B cell (primary cell): ENCODE measurements at regions not wholly inside any gene's neighbourhood (a gene's known extent, or its start where the extent isn't known, plus 50 kb on each side); places are given as distances from the start of the nearest gene placed in this dataset.

Source experiments
- ATAC-seq: fragments of 200-7000 bp; cut with Tn5 transposase; one replicate; pipeline ENCODE4 v1.10.0; 2021; ENCODE audit warnings: low read depth, mild to moderate bottlenecking, moderate number of reproducible peaks, moderate library complexity
- CTCF ChIA-PET: fragments of 350-600 bp; sonication (Branson Sonifier 250); formaldehyde crosslinking; loops from one replicate; lab custom pipeline; 2021; ENCODE audit warnings: antibody characterized with exemption, inconsistent platforms; lab: Charles Lee
- POLR2A ChIA-PET: fragments of 350-600 bp; sonication (Branson Sonifier 250); formaldehyde crosslinking; loops from one replicate; lab custom pipeline; 2021; ENCODE audit warnings: antibody characterized with exemption; lab: Charles Lee
- DNase-seq: peaks from one replicate; pipeline ENCODE4 v3.0.0; 2013
- H2AFZ ChIP-seq: 2 replicates; pipeline ENCODE4 v1.6.1; 2012; ENCODE audit warnings: mild to moderate bottlenecking, low read depth, low read length; ENCODE audit not compliant: insufficient read depth, poor library complexity, severe bottlenecking
- H3K27ac ChIP-seq, 2 donors: 1 replicate in 1 of 2; 2 replicates in 1 of 2; pipeline ENCODE4 v1.5.1; 2012 to 2013; ENCODE audit warnings: low read length in 2 of 2, mild to moderate bottlenecking in 2 of 2, moderate library complexity in 1 of 2
- H3K27me3 ChIP-seq, 4 experiments: fragments of 200-600 bp in 1 of 4; sonication (generic) in 1 of 4; replicated peaks in 1 of 4; 1 replicate in 2 of 4; 2 replicates in 2 of 4; pipeline versions ENCODE4 v1.6.1 to v1.7.0; 2013 to 2016; ENCODE audit warnings: low read length in 3 of 4, mild to moderate bottlenecking in 2 of 4, mixed read lengths in 1 of 4, moderate library complexity in 1 of 4; ENCODE audit not compliant: insufficient read depth in 4 of 4, control insufficient read depth in 3 of 4; ENCODE audit errors: control extremely low read depth in 1 of 4
- H3K36me3 ChIP-seq, 2 experiments: replicated peaks in 1 of 2; 1 replicate in 1 of 2; 2 replicates in 1 of 2; pipeline versions ENCODE4 v1.6.1 to v1.7.1; 2013; ENCODE audit warnings: low read length in 1 of 2; ENCODE audit not compliant: insufficient read depth in 2 of 2, control insufficient read depth in 1 of 2; ENCODE audit errors: control extremely low read depth in 1 of 2, extremely low read depth in 1 of 2
- H3K4me1 ChIP-seq, 2 donors: fragments of 200-600 bp in 1 of 2; sonication (generic) in 1 of 2; 1 replicate in 1 of 2; 2 replicates in 1 of 2; pipeline versions ENCODE4 v1.5.1 to v1.6.1; 2013 to 2017; ENCODE audit warnings: low read length in 2 of 2; ENCODE audit not compliant: control insufficient read depth in 2 of 2, insufficient read depth in 2 of 2
- H3K4me2 ChIP-seq: replicated peaks from 2 replicates; pipeline ENCODE3; 2012; ENCODE audit warnings: mild to moderate bottlenecking, low read depth, low read length; ENCODE audit not compliant: poor library complexity, severe bottlenecking
- H3K4me3 ChIP-seq, 5 experiments: fragments of 200-600 bp in 1 of 5; sonication (generic) in 1 of 5; 1 replicate in 3 of 5; 2 replicates in 2 of 5; pipeline versions ENCODE4 v1.5.1 to v1.7.0; 2011 to 2016; ENCODE audit warnings: low read length in 4 of 5, mild to moderate bottlenecking in 4 of 5, low read depth in 2 of 5, control low read depth in 1 of 5, moderate library complexity in 1 of 5; ENCODE audit not compliant: insufficient read depth in 1 of 5; ENCODE audit errors: control extremely low read depth in 1 of 5, extremely low read depth in 1 of 5
- H3K79me2 ChIP-seq: fragments of 200-600 bp; sonication (generic); one replicate; pipeline ENCODE4 v1.6.0; 2016; ENCODE audit warnings: low read length; ENCODE audit not compliant: control insufficient read depth, insufficient read depth
- H3K9ac ChIP-seq: fragments of 200-600 bp; sonication (generic); 2 replicates; pipeline ENCODE4 v1.6.1; 2017; ENCODE audit warnings: mild to moderate bottlenecking, low read length, moderate library complexity
- H3K9me3 ChIP-seq, 3 donors: one replicate each; pipeline versions ENCODE4 v1.6.1 to v1.7.1; 2013; ENCODE audit warnings: low read length in 2 of 3; ENCODE audit not compliant: control insufficient read depth in 2 of 3, insufficient read depth in 1 of 3; ENCODE audit errors: control extremely low read depth in 1 of 3
- H4K20me1 ChIP-seq: 2 replicates; pipeline ENCODE4 v1.6.0; 2012; ENCODE audit warnings: mild to moderate bottlenecking, low read length; ENCODE audit not compliant: insufficient read depth, control insufficient read depth, poor library complexity, severe bottlenecking
- H3K27ac Mint-ChIP-seq: one replicate; pipeline ENCODE4 v1.8.0; 2021; ENCODE audit warnings: mixed read lengths
- H3K27me3 Mint-ChIP-seq: one replicate; pipeline ENCODE4 v1.8.0; 2021; ENCODE audit warnings: mixed read lengths
- H3K4me1 Mint-ChIP-seq: one replicate; pipeline ENCODE4 v1.8.0; 2021; ENCODE audit warnings: mixed read lengths
- H3K4me3 Mint-ChIP-seq: one replicate; pipeline ENCODE4 v1.8.0; 2021; ENCODE audit warnings: mixed read lengths
- H3K9me3 Mint-ChIP-seq: one replicate; pipeline ENCODE4 v1.8.0; 2022; ENCODE audit warnings: mixed read lengths; ENCODE audit not compliant: insufficient read depth
- EZH2 ChIP-seq: IDR thresholded peaks from 2 replicates; pipeline ENCODE4 v1.6.1; 2012; ENCODE audit warnings: borderline replicate concordance, low read depth, mild to moderate bottlenecking, moderate library complexity, low read length; ENCODE audit not compliant: insufficient read depth, poor library complexity, severe bottlenecking
- WGBS: methylation state at CpG from one replicate; pipeline ENCODE4 v1.1.5; 2013; ENCODE audit warnings: missing lambda C conversion rate; ENCODE audit not compliant: insufficient coverage; 5-methylcytosine and 5-hydroxymethylcytosine counted together
- intact Hi-C: fragments of 100-400 bp; cut with micrococcal nuclease; formaldehyde crosslinking; loops from one replicate; pipeline ENCODE4 v1.10.0; 2022
- TF ChIP-seq, protein P1 (sequence below): fragments of 200-600 bp; IDR thresholded peaks from one replicate; pipeline ENCODE4 v1.8.0; 2022; ENCODE audit warnings: antibody characterized with exemption, mild to moderate bottlenecking

DNA sequence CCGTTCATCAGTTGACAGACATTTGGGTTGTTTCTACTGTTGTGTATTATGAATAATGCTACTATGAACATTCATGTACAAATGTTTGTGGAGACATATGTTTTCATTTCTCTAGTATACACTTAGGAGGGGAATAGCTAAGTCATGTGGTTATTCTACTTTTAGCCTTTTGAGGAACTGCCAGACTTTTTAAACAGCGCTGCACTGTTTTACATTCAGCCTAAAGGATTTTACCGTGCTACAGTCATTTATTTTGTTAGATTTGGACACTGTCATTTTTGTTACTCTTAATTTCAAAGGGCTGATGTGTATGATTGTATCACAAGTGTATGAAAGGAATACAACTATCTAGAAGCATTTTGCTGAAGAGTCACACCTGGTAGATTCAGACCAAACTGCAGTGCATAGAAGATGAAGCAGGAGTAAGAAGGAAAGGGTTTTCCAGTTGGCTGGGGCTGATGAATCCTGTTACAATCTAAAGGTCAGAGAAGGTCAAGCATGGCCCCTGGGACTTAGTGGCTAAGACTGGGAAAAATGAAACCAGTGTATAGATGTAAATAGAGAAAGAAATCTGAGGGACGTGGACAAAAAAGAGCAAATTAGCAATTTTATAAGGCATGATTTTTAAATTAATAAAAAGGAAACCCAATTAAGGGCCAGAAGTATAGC is 509.7 kb downstream of the PSAT1 start:
- no peak for DNase-seq
- no peaks in the 10 kb centered on the region for H3K27me3 Mint-ChIP-seq
- Histone ChIP-seq H3K79me2 (no peaks in the 10 kb centered on the region), H3K27ac (no peak overlapping the region), H3K4me3 (no peak overlapping the region), H4K20me1 (no peaks in the 10 kb centered on the region), H3K36me3 (no peaks in the 10 kb centered on the region), H3K9ac (no peak overlapping the region), H3K4me2 (no peak overlapping the region), H3K4me1 (no peaks in the 10 kb centered on the region), H3K27me3 (no peaks in the 10 kb centered on the region), H2AFZ (no peak overlapping the region), H3K9me3 (no peaks in the 10 kb centered on the region)
- no CpG with 5 or more reads among the region's 4 CpGs for WGBS
- H3K9me3 Mint-ChIP-seq = no peaks in the 10 kb centered on the region
- H3K27ac Mint-ChIP-seq = no peak overlapping the region
- intact Hi-C loops = no loop called here
- ATAC-seq = no peak
- CTCF ChIA-PET = no interaction called here
- TF ChIP-seq, protein P1, sequence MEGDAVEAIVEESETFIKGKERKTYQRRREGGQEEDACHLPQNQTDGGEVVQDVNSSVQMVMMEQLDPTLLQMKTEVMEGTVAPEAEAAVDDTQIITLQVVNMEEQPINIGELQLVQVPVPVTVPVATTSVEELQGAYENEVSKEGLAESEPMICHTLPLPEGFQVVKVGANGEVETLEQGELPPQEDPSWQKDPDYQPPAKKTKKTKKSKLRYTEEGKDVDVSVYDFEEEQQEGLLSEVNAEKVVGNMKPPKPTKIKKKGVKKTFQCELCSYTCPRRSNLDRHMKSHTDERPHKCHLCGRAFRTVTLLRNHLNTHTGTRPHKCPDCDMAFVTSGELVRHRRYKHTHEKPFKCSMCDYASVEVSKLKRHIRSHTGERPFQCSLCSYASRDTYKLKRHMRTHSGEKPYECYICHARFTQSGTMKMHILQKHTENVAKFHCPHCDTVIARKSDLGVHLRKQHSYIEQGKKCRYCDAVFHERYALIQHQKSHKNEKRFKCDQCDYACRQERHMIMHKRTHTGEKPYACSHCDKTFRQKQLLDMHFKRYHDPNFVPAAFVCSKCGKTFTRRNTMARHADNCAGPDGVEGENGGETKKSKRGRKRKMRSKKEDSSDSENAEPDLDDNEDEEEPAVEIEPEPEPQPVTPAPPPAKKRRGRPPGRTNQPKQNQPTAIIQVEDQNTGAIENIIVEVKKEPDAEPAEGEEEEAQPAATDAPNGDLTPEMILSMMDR = no peak
- TF ChIP-seq EZH2 = no peak
- H3K4me3 Mint-ChIP-seq = no peak overlapping the region
- POLR2A ChIA-PET = no interaction called here
- peaks cover 10% of the 10 kb centered on the region for H3K4me1 Mint-ChIP-seq

DNA sequence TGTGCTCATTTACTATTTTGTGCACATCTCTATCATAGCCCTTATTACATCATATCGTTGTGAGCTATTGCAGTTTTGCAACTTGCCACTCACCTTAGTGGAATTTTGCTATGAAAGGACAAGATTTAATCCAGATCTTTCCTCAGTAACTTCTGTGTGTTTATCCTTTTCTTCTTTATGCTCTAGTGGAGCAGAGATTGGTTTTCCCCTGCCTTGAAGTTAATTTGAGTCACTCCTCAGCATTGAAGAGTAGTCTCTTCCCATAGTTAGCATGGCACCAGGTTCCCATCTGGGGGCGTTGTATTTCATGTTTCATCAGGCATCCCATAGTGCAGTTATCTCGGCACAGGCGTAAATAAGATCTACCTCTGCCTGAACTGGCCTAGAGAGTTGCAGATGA is 510.4 kb downstream of the PSAT1 start:
- H3K27me3 ChIP-seq = no peaks in the 10 kb centered on the region
- Mint-ChIP-seq H3K4me1 (peaks cover 10% of the 10 kb centered on the region), H3K27me3 (no peaks in the 10 kb centered on the region), H3K4me3 (no peak overlapping the region), H3K27ac (no peak overlapping the region), H3K9me3 (no peaks in the 10 kb centered on the region)
- H3K79me2 ChIP-seq = no peaks in the 10 kb centered on the region
- no peak overlapping the region for H3K27ac ChIP-seq
- H4K20me1 ChIP-seq = no peaks in the 10 kb centered on the region
- 97% methylated on average over 3 of the region's 4 CpGs for WGBS
- ChIA-PET CTCF (no interaction called here), POLR2A (no interaction called here)
- H3K4me2 ChIP-seq = no peak overlapping the region
- DNase-seq (no peak), ATAC-seq (no peak)
- H3K9me3 ChIP-seq = no peaks in the 10 kb centered on the region
- no peaks in the 10 kb centered on the region for H3K36me3 ChIP-seq
- H3K4me3 ChIP-seq = no peak overlapping the region
- H2AFZ ChIP-seq = no peak overlapping the region
- TF ChIP-seq, protein P1 = no peak
- no peak for TF ChIP-seq EZH2
- H3K9ac ChIP-seq = no peak overlapping the region
- intact Hi-C loops = no loop called here
- H3K4me1 ChIP-seq = no peaks in the 10 kb centered on the region
